Transverse colon (tissue), 4 donors: ENCODE measurements at regions not wholly inside any gene's neighbourhood (a gene's known extent, or its start where the extent isn't known, plus 50 kb on each side); places are given as distances from the start of the nearest gene placed in this dataset.

Source experiments
- EP300 ChIP-seq: sonication (generic); formaldehyde crosslinking; IDR thresholded peaks from one replicate; pipeline ENCODE4 v1.6.1; 2017; ENCODE audit warnings: antibody characterized with exemption, low read depth
- POLR2A ChIP-seq: fragments of 450-650 bp; IDR thresholded peaks from one replicate; pipeline ENCODE4 v1.6.1; 2016; ENCODE audit warnings: antibody characterized with exemption, mild to moderate bottlenecking, moderate library complexity
- POLR2AphosphoS5 ChIP-seq, 3 donors: sonication (generic); formaldehyde crosslinking; IDR thresholded peaks; one replicate each; pipeline ENCODE4 v1.6.1; 2016; ENCODE audit warnings: antibody characterized with exemption in 3 of 3
- TF ChIP-seq, protein P1 (sequence below), 5 experiments: fragments of 200-600 bp in 3 of 5; fragments of 450-650 bp in 2 of 5; sonication (generic) in 3 of 5; IDR thresholded peaks; 1 replicate in 2 of 5; 2 replicates in 3 of 5; pipeline ENCODE4 v1.5.1; 2016 to 2017; ENCODE audit warnings: antibody characterized with exemption in 5 of 5, inconsistent platforms in 3 of 5, mild to moderate bottlenecking in 2 of 5, moderate library complexity in 1 of 5

DNA sequence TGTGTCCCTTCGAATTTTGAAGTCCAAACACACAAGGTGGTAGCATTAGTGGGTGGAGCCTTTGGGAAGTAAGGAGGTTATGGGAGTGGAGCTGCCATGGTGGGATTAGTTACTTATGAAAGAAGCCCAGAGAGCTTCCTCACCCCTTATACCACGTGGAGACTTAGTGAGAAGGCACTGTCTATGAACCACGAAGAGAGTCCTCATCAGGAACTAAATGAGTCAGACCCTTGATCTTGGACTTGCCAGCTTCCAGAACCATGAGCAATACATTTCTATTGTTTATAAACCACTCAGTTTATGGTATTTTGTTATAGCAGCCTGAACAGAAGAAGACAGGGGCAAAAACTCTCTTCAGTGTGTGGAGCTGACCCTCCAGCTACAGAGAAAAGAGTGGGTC, 259.3 kb upstream of the AJAP1 start:
- TF ChIP-seq POLR2AphosphoS5 (IDR thresholded peaks at IDR 0.05) = no peak
- TF ChIP-seq, protein P1, sequence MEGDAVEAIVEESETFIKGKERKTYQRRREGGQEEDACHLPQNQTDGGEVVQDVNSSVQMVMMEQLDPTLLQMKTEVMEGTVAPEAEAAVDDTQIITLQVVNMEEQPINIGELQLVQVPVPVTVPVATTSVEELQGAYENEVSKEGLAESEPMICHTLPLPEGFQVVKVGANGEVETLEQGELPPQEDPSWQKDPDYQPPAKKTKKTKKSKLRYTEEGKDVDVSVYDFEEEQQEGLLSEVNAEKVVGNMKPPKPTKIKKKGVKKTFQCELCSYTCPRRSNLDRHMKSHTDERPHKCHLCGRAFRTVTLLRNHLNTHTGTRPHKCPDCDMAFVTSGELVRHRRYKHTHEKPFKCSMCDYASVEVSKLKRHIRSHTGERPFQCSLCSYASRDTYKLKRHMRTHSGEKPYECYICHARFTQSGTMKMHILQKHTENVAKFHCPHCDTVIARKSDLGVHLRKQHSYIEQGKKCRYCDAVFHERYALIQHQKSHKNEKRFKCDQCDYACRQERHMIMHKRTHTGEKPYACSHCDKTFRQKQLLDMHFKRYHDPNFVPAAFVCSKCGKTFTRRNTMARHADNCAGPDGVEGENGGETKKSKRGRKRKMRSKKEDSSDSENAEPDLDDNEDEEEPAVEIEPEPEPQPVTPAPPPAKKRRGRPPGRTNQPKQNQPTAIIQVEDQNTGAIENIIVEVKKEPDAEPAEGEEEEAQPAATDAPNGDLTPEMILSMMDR (IDR thresholded peaks at IDR 0.05) = no peak
- TF ChIP-seq EP300 = no peak
- no peak for TF ChIP-seq POLR2A
